ENCODE measurements at regions not wholly inside any gene's neighbourhood (a gene's known extent, or its start where the extent isn't known, plus 50 kb on each side); places are given as distances from the start of the nearest gene placed in this dataset.

DNA sequence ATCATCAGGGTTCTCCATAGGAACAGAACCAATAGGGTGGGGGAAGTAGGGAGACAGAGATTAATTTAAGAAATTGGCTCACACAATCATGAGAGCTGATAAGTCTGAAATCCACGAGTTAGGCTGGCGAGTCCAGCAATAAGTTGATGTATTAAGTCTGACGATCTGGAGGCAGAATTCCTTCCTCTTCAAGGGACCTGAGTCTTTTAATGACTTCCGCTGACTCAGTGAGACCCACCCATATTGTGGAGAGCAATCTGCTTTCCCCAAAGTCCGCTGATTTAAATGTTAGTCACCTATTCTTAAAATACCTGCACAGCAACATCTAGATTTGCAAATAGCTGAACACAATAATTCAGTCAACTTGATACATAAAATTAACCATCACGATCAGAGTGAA, 97.8 kb downstream of the SPTSSA start:
- H3K27me3 Mint-ChIP-seq (ENCODE audit: low read depth) = no peaks in the 10 kb centered on the region
- H3K9me3 Mint-ChIP-seq = no peaks in the 10 kb centered on the region
- H3K4me3 Mint-ChIP-seq = no peak overlapping the region
- DNase-seq (ENCODE audit: low spot score) (no peak), ATAC-seq (no peak)
- CTCF ChIA-PET = interaction anchor here (2.5 kb wide), 1 partner anchor 33 kb away, joined by 8 read pairs; no protein-coding TSS in a partner anchor
- POLR2A ChIA-PET = no interaction called here
- TF ChIP-seq ELF4 (CRISPR knock-in tag; IDR thresholded peaks at IDR 0.05; ENCODE audit: low read depth) (no peak), TCF7 (CRISPR knock-in tag; IDR thresholded peaks at IDR 0.05; ENCODE audit: low read depth) (no peak), GTF2I (CRISPR knock-in tag; conservative IDR thresholded peaks at IDR 0.05) (no peak), NFE2L1 (CRISPR knock-in tag; IDR thresholded peaks at IDR 0.05) (no peak), FOXK1 (CRISPR knock-in tag; IDR thresholded peaks at IDR 0.05) (no peak), OVOL2 (CRISPR knock-in tag; IDR thresholded peaks at IDR 0.05; ENCODE audit: borderline replicate concordance) (no peak)
- TF ChIP-seq, protein P1, sequence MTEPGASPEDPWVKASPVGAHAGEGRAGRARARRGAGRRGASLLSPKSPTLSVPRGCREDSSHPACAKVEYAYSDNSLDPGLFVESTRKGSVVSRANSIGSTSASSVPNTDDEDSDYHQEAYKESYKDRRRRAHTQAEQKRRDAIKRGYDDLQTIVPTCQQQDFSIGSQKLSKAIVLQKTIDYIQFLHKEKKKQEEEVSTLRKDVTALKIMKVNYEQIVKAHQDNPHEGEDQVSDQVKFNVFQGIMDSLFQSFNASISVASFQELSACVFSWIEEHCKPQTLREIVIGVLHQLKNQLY (CRISPR knock-in tag; IDR thresholded peaks at IDR 0.05) = no peak
- TF ChIP-seq, protein P2, sequence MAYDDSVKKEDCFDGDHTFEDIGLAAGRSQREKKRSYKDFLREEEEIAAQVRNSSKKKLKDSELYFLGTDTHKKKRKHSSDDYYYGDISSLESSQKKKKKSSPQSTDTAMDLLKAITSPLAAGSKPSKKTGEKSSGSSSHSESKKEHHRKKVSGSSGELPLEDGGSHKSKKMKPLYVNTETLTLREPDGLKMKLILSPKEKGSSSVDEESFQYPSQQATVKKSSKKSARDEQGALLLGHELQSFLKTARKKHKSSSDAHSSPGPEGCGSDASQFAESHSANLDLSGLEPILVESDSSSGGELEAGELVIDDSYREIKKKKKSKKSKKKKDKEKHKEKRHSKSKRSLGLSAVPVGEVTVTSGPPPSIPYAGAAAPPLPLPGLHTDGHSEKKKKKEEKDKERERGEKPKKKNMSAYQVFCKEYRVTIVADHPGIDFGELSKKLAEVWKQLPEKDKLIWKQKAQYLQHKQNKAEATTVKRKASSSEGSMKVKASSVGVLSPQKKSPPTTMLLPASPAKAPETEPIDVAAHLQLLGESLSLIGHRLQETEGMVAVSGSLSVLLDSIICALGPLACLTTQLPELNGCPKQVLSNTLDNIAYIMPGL (CRISPR knock-in tag; IDR thresholded peaks at IDR 0.05) = no peak
- TF ChIP-seq, protein P3, sequence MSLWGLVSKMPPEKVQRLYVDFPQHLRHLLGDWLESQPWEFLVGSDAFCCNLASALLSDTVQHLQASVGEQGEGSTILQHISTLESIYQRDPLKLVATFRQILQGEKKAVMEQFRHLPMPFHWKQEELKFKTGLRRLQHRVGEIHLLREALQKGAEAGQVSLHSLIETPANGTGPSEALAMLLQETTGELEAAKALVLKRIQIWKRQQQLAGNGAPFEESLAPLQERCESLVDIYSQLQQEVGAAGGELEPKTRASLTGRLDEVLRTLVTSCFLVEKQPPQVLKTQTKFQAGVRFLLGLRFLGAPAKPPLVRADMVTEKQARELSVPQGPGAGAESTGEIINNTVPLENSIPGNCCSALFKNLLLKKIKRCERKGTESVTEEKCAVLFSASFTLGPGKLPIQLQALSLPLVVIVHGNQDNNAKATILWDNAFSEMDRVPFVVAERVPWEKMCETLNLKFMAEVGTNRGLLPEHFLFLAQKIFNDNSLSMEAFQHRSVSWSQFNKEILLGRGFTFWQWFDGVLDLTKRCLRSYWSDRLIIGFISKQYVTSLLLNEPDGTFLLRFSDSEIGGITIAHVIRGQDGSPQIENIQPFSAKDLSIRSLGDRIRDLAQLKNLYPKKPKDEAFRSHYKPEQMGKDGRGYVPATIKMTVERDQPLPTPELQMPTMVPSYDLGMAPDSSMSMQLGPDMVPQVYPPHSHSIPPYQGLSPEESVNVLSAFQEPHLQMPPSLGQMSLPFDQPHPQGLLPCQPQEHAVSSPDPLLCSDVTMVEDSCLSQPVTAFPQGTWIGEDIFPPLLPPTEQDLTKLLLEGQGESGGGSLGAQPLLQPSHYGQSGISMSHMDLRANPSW (CRISPR knock-in tag; conservative IDR thresholded peaks at IDR 0.05; ENCODE audit: low read depth) = no peak
- TF ChIP-seq, protein P4, sequence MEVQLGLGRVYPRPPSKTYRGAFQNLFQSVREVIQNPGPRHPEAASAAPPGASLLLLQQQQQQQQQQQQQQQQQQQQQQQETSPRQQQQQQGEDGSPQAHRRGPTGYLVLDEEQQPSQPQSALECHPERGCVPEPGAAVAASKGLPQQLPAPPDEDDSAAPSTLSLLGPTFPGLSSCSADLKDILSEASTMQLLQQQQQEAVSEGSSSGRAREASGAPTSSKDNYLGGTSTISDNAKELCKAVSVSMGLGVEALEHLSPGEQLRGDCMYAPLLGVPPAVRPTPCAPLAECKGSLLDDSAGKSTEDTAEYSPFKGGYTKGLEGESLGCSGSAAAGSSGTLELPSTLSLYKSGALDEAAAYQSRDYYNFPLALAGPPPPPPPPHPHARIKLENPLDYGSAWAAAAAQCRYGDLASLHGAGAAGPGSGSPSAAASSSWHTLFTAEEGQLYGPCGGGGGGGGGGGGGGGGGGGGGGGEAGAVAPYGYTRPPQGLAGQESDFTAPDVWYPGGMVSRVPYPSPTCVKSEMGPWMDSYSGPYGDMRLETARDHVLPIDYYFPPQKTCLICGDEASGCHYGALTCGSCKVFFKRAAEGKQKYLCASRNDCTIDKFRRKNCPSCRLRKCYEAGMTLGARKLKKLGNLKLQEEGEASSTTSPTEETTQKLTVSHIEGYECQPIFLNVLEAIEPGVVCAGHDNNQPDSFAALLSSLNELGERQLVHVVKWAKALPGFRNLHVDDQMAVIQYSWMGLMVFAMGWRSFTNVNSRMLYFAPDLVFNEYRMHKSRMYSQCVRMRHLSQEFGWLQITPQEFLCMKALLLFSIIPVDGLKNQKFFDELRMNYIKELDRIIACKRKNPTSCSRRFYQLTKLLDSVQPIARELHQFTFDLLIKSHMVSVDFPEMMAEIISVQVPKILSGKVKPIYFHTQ (CRISPR knock-in tag; IDR thresholded peaks at IDR 0.05) = no peak
- TF ChIP-seq, protein P5, sequence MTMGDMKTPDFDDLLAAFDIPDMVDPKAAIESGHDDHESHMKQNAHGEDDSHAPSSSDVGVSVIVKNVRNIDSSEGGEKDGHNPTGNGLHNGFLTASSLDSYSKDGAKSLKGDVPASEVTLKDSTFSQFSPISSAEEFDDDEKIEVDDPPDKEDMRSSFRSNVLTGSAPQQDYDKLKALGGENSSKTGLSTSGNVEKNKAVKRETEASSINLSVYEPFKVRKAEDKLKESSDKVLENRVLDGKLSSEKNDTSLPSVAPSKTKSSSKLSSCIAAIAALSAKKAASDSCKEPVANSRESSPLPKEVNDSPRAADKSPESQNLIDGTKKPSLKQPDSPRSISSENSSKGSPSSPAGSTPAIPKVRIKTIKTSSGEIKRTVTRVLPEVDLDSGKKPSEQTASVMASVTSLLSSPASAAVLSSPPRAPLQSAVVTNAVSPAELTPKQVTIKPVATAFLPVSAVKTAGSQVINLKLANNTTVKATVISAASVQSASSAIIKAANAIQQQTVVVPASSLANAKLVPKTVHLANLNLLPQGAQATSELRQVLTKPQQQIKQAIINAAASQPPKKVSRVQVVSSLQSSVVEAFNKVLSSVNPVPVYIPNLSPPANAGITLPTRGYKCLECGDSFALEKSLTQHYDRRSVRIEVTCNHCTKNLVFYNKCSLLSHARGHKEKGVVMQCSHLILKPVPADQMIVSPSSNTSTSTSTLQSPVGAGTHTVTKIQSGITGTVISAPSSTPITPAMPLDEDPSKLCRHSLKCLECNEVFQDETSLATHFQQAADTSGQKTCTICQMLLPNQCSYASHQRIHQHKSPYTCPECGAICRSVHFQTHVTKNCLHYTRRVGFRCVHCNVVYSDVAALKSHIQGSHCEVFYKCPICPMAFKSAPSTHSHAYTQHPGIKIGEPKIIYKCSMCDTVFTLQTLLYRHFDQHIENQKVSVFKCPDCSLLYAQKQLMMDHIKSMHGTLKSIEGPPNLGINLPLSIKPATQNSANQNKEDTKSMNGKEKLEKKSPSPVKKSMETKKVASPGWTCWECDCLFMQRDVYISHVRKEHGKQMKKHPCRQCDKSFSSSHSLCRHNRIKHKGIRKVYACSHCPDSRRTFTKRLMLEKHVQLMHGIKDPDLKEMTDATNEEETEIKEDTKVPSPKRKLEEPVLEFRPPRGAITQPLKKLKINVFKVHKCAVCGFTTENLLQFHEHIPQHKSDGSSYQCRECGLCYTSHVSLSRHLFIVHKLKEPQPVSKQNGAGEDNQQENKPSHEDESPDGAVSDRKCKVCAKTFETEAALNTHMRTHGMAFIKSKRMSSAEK (CRISPR knock-in tag; IDR thresholded peaks at IDR 0.05; ENCODE audit: borderline replicate concordance) = no peak
- TF ChIP-seq, protein P6, sequence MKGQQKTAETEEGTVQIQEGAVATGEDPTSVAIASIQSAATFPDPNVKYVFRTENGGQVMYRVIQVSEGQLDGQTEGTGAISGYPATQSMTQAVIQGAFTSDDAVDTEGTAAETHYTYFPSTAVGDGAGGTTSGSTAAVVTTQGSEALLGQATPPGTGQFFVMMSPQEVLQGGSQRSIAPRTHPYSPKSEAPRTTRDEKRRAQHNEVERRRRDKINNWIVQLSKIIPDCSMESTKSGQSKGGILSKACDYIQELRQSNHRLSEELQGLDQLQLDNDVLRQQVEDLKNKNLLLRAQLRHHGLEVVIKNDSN (CRISPR knock-in tag; IDR thresholded peaks at IDR 0.05) = no peak
- H3K36me3 Mint-ChIP-seq = no peaks in the 10 kb centered on the region
- H3K27ac Mint-ChIP-seq = no peak overlapping the region
- peaks cover 4% of the 10 kb centered on the region; the same call in 1 of the 2 replicates for H3K4me1 Mint-ChIP-seq
